Rectal smooth muscle tissue (tissue), 1 donor: ENCODE measurements at regions not wholly inside any gene's neighbourhood (a gene's known extent, or its start where the extent isn't known, plus 50 kb on each side); places are given as distances from the start of the nearest gene placed in this dataset.
"Not testable (repeated sequence)": the region's sequence is repeated elsewhere in the genome, so short reads cannot be mapped to it uniquely, and the experiment has no call there.

ENCODE experiments used
- H3K27ac ChIP-seq: one replicate; pipeline ENCODE4 v1.7.0; 2013; ENCODE audit warnings: low read depth, low read length, inconsistent platforms
- H3K27me3 ChIP-seq: one replicate; pipeline ENCODE4 v1.7.0; 2013; ENCODE audit warnings: low read length; ENCODE audit not compliant: control insufficient read depth, insufficient read depth
- H3K36me3 ChIP-seq: one replicate; pipeline ENCODE4 v1.7.0; 2013; ENCODE audit warnings: low read length; ENCODE audit not compliant: control insufficient read depth, insufficient read depth
- H3K4me1 ChIP-seq: one replicate; pipeline ENCODE4 v1.7.0; 2013; ENCODE audit warnings: low read length; ENCODE audit not compliant: control insufficient read depth, insufficient read depth
- H3K4me3 ChIP-seq: one replicate; pipeline ENCODE4 v1.7.0; 2013; ENCODE audit warnings: low read length
- H3K9ac ChIP-seq: one replicate; pipeline ENCODE4 v1.7.0; 2013; ENCODE audit warnings: low read length

GRCh38 chr4:23423540-23423939 lies 466.3 kb downstream of the PPARGC1A start:
- Histone ChIP-seq H3K9ac (no peak overlapping the region), H3K27ac (no peak overlapping the region), H3K36me3 (no peaks in the 10 kb centered on the region)

GRCh38 chr4:23422878-23423277 lies 467.0 kb downstream of the PPARGC1A start:
- Histone ChIP-seq H3K27ac (no peak overlapping the region), H3K4me3 (no peak overlapping the region), H3K4me1 (no peaks in the 10 kb centered on the region), H3K9ac (no peak overlapping the region), H3K36me3 (no peaks in the 10 kb centered on the region), H3K27me3 (no peaks in the 10 kb centered on the region)

More at GRCh38 chr4:23423540-23423939, 466.3 kb downstream of the PPARGC1A start:
- H3K4me1 ChIP-seq: no peaks in the 10 kb centered on the region
- H3K4me3 ChIP-seq: no peak overlapping the region
- no peaks in the 10 kb centered on the region for H3K27me3 ChIP-seq

GRCh38 chr4:23413631-23414030 lies 476.2 kb downstream of the PPARGC1A start:
- no peak overlapping the region for H3K4me3 ChIP-seq
- H3K36me3 ChIP-seq: no peaks in the 10 kb centered on the region
- no peaks in the 10 kb centered on the region for H3K27me3 ChIP-seq
- H3K4me1 ChIP-seq: no peaks in the 10 kb centered on the region
- H3K9ac ChIP-seq: no peak overlapping the region
- H3K27ac ChIP-seq: no peak overlapping the region

- Histone ChIP-seq H3K27ac (no peak overlapping the region), H3K27me3 (no peaks in the 10 kb centered on the region), H3K36me3 (no peaks in the 10 kb centered on the region), H3K4me1 (no peaks in the 10 kb centered on the region), H3K4me3 (no peak overlapping the region), H3K9ac (no peak overlapping the region)
Measured at GRCh38 chr4:23412701-23413100, 477.1 kb downstream of the PPARGC1A start.

GRCh38 chr4:23408913-23409312 lies 480.9 kb downstream of the PPARGC1A start:
- H3K4me3 ChIP-seq, H3K9ac ChIP-seq, H3K4me1 ChIP-seq, H3K27ac ChIP-seq, H3K36me3 ChIP-seq, H3K27me3 ChIP-seq: not testable (repeated sequence)

GRCh38 chr4:23401572-23401971 lies 488.3 kb downstream of the PPARGC1A start:
- Histone ChIP-seq H3K4me1 (no peaks in the 10 kb centered on the region), H3K36me3 (no peaks in the 10 kb centered on the region), H3K27ac (no peak overlapping the region), H3K27me3 (no peaks in the 10 kb centered on the region), H3K4me3 (no peak overlapping the region), H3K9ac (no peak overlapping the region)

- H3K27ac ChIP-seq: no peak overlapping the region
- H3K27me3 ChIP-seq: no peaks in the 10 kb centered on the region
- H3K4me1 ChIP-seq: no peaks in the 10 kb centered on the region
- no peak overlapping the region for H3K4me3 ChIP-seq
- no peak overlapping the region for H3K9ac ChIP-seq
- H3K36me3 ChIP-seq: no peaks in the 10 kb centered on the region
Measured at GRCh38 chr4:23392860-23393458, 496.9 kb downstream of the PPARGC1A start.

- H3K9ac ChIP-seq: no peak overlapping the region
- no peaks in the 10 kb centered on the region for H3K4me1 ChIP-seq
- no peaks in the 10 kb centered on the region for H3K27me3 ChIP-seq
- H3K36me3 ChIP-seq: no peaks in the 10 kb centered on the region
- H3K27ac ChIP-seq: no peak overlapping the region
- no peak overlapping the region for H3K4me3 ChIP-seq
Measured at GRCh38 chr4:23390246-23390645, 499.6 kb downstream of the PPARGC1A start.

- Histone ChIP-seq H3K4me3 (no peak overlapping the region), H3K36me3 (no peaks in the 10 kb centered on the region), H3K27me3 (no peaks in the 10 kb centered on the region), H3K27ac (no peak overlapping the region), H3K9ac (no peak overlapping the region), H3K4me1 (no peaks in the 10 kb centered on the region)
Measured at GRCh38 chr4:23388699-23389395, 501.0 kb downstream of the PPARGC1A start.

GRCh38 chr4:23388255-23388654 lies 501.6 kb downstream of the PPARGC1A start:
- Histone ChIP-seq H3K36me3 (no peaks in the 10 kb centered on the region), H3K4me3 (no peak overlapping the region), H3K9ac (no peak overlapping the region), H3K4me1 (no peaks in the 10 kb centered on the region), H3K27ac (no peak overlapping the region), H3K27me3 (no peaks in the 10 kb centered on the region)

- Histone ChIP-seq H3K36me3 (no peaks in the 10 kb centered on the region), H3K9ac (no peak overlapping the region), H3K4me1 (no peaks in the 10 kb centered on the region), H3K27ac (no peak overlapping the region), H3K4me3 (no peak overlapping the region), H3K27me3 (no peaks in the 10 kb centered on the region)
Measured at GRCh38 chr4:23384741-23385140, 505.1 kb downstream of the PPARGC1A start.

GRCh38 chr4:23382879-23383278 lies 507.0 kb downstream of the PPARGC1A start:
- Histone ChIP-seq H3K4me1 (no peaks in the 10 kb centered on the region), H3K36me3 (no peaks in the 10 kb centered on the region), H3K4me3 (no peak overlapping the region), H3K27me3 (no peaks in the 10 kb centered on the region), H3K9ac (no peak overlapping the region), H3K27ac (no peak overlapping the region)

- no peaks in the 10 kb centered on the region for H3K4me1 ChIP-seq
- H3K9ac ChIP-seq: no peak overlapping the region
- H3K27ac ChIP-seq: no peak overlapping the region
- no peaks in the 10 kb centered on the region for H3K27me3 ChIP-seq
- no peak overlapping the region for H3K4me3 ChIP-seq
- H3K36me3 ChIP-seq: no peaks in the 10 kb centered on the region
Measured at GRCh38 chr4:23374259-23374658, 515.6 kb downstream of the PPARGC1A start.
